CD8-positive, alpha-beta memory T cell (primary cell): ENCODE measurements at regions not wholly inside any gene's neighbourhood (a gene's known extent, or its start where the extent isn't known, plus 50 kb on each side); places are given as distances from the start of the nearest gene placed in this dataset.
"Not testable (repeated sequence)": the region's sequence is repeated elsewhere in the genome, so short reads cannot be mapped to it uniquely, and the experiment has no call there.

Experiments used
- CTCF ChIA-PET: fragments of 350-600 bp; sonication (Branson Sonifier 250); formaldehyde crosslinking; loops from one replicate; lab custom pipeline; 2021; ENCODE audit warnings: antibody characterized with exemption; lab: Charles Lee
- POLR2A ChIA-PET: fragments of 350-600 bp; sonication (Branson Sonifier 250); formaldehyde crosslinking; loops from one replicate; lab custom pipeline; 2021; ENCODE audit warnings: antibody characterized with exemption; lab: Charles Lee
- DNase-seq, 5 donors: peaks; one replicate each; pipeline versions ENCODE4 v3.0.0 to v3.0.0-alpha.2; 2020 to 2022; ENCODE audit warnings: mixed read lengths in 1 of 5
- H3K27ac ChIP-seq: one replicate; pipeline ENCODE4 v1.7.0; 2013; ENCODE audit warnings: low read depth, mild to moderate bottlenecking, low read length, moderate library complexity
- H3K27me3 ChIP-seq: 2 replicates; pipeline ENCODE4 v1.7.0; 2013; ENCODE audit warnings: low read length, mild to moderate bottlenecking; ENCODE audit not compliant: insufficient read depth, poor library complexity, severe bottlenecking
- H3K36me3 ChIP-seq: 2 replicates; pipeline ENCODE4 v1.7.0; 2013; ENCODE audit warnings: mild to moderate bottlenecking, low read length, moderate library complexity; ENCODE audit not compliant: insufficient read depth
- H3K4me1 ChIP-seq: 2 replicates; pipeline ENCODE4 v1.7.0; 2013; ENCODE audit warnings: mild to moderate bottlenecking, low read length, moderate library complexity; ENCODE audit not compliant: insufficient read depth
- H3K4me3 ChIP-seq: 2 replicates; pipeline ENCODE4 v1.7.0; 2013; ENCODE audit warnings: mild to moderate bottlenecking, low read length
- H3K9me3 ChIP-seq: 2 replicates; pipeline ENCODE4 v1.7.0; 2013; ENCODE audit warnings: mild to moderate bottlenecking, low read length
- H3K27ac Mint-ChIP-seq, 8 donors: one replicate each; pipeline ENCODE4 v1.8.0; 2020 to 2021; ENCODE audit warnings: mixed read lengths in 8 of 8, mild to moderate bottlenecking in 6 of 8, inconsistent platforms in 3 of 8, moderate library complexity in 3 of 8
- H3K27me3 Mint-ChIP-seq, 2 donors: one replicate each; pipeline ENCODE4 v1.8.0; 2020 to 2021; ENCODE audit warnings: mixed read lengths in 2 of 2, mild to moderate bottlenecking in 1 of 2, moderate library complexity in 1 of 2
- H3K36me3 Mint-ChIP-seq, 3 donors: one replicate each; pipeline ENCODE4 v1.8.0; 2020 to 2021; ENCODE audit warnings: mixed read lengths in 3 of 3, inconsistent platforms in 1 of 3, mild to moderate bottlenecking in 1 of 3
- H3K4me1 Mint-ChIP-seq, 3 donors: one replicate each; pipeline ENCODE4 v1.8.0; 2020 to 2021; ENCODE audit warnings: mixed read lengths in 3 of 3, inconsistent platforms in 1 of 3, mild to moderate bottlenecking in 1 of 3
- H3K4me3 Mint-ChIP-seq, 7 donors: one replicate each; pipeline ENCODE4 v1.8.0; 2020 to 2021; ENCODE audit warnings: mixed read lengths in 7 of 7, mild to moderate bottlenecking in 6 of 7, moderate library complexity in 4 of 7, inconsistent platforms in 2 of 7
- H3K9me3 Mint-ChIP-seq, 5 donors: one replicate each; pipeline ENCODE4 v1.8.0; 2020 to 2022; ENCODE audit warnings: mixed read lengths in 5 of 5, mild to moderate bottlenecking in 3 of 5, moderate library complexity in 2 of 5, inconsistent platforms in 1 of 5

DNA sequence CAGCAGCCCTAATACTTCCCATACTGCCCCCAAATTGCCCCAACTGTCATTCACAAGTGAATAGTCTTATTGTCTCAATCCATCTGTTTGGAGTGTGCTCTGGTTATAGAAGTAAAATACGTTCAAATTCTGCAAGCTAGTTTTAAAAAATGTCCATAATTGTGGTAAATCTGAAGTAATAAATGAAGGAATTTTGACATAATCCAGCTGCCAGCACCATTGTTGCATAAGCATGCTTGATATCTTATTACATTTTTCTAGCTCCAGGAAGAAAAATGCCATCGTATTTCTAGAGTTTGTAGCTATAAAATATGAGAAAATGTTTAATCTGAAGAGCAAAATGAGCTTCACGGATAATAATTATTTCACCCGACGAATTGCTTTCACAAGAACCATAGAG lies 664.7 kb downstream of the RFPL4B start:
- ChIA-PET POLR2A (no interaction called here), CTCF (no interaction called here)
- no peaks in the 10 kb centered on the region for H3K36me3 ChIP-seq
- H3K4me1 ChIP-seq: no peaks in the 10 kb centered on the region
- H3K9me3 Mint-ChIP-seq: peaks cover 0 to 3% (median 2%) of the 10 kb centered on the region in 5 donors
- no peaks in the 10 kb centered on the region for H3K36me3 Mint-ChIP-seq
- no peaks in the 10 kb centered on the region for H3K27me3 ChIP-seq
- no peaks in the 10 kb centered on the region for H3K9me3 ChIP-seq
- H3K4me3 ChIP-seq: no peak overlapping the region
- no peak overlapping the region for H3K4me3 Mint-ChIP-seq
- H3K27ac Mint-ChIP-seq: no peak overlapping the region
- H3K4me1 Mint-ChIP-seq: no peaks in the 10 kb centered on the region
- no peaks in the 10 kb centered on the region for H3K27me3 Mint-ChIP-seq
- H3K27ac ChIP-seq: no peak overlapping the region
- no peak for DNase-seq

DNA sequence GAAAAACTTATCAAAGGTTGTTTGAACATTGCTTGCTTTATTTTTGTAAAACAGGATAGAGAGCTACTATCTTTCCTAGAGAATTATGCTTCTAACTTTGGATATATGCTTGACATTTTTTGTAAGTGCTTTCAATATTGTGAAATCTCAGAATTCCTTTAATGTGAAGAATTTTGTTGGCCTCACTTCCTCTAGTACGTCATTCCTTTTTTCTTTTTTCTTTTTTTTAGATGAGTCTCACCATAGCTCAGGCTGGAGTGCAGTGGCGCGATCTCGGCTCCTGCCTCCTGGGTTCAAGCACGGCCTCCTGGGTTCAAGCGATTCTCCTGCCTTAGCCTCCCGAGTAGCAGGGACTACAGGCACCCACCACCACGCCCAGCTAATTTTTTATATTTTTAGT lies 668.1 kb downstream of the RFPL4B start:
- Mint-ChIP-seq H3K4me3 (no peak overlapping the region), H3K27ac (no peak overlapping the region), H3K36me3 (no peaks in the 10 kb centered on the region), H3K27me3 (no peaks in the 10 kb centered on the region), H3K4me1 (no peaks in the 10 kb centered on the region), H3K9me3 (peaks cover 2 to 12% (median 3%) of the 10 kb centered on the region in 5 donors)
- Histone ChIP-seq H3K36me3 (no peaks in the 10 kb centered on the region), H3K9me3 (no peaks in the 10 kb centered on the region), H3K4me1 (no peaks in the 10 kb centered on the region), H3K27ac (no peak overlapping the region), H3K4me3 (no peak overlapping the region), H3K27me3 (no peaks in the 10 kb centered on the region)
- ChIA-PET CTCF (no interaction called here), POLR2A (no interaction called here)
- DNase-seq: no peak

- no peak overlapping the region for H3K4me3 ChIP-seq
- no peak overlapping the region for H3K27ac Mint-ChIP-seq
- peaks cover 2 to 12% (median 4%) of the 10 kb centered on the region in 5 donors for H3K9me3 Mint-ChIP-seq
- no peaks in the 10 kb centered on the region for H3K27me3 ChIP-seq
- no peaks in the 10 kb centered on the region for H3K4me1 ChIP-seq
- POLR2A ChIA-PET: no interaction called here
- H3K27me3 Mint-ChIP-seq: no peaks in the 10 kb centered on the region
- no peaks in the 10 kb centered on the region for H3K36me3 Mint-ChIP-seq
- no peak overlapping the region for H3K27ac ChIP-seq
- DNase-seq: no peak
- H3K36me3 ChIP-seq: no peaks in the 10 kb centered on the region
- H3K9me3 ChIP-seq: no peaks in the 10 kb centered on the region
- CTCF ChIA-PET: no interaction called here
- no peak overlapping the region for H3K4me3 Mint-ChIP-seq
- no peaks in the 10 kb centered on the region for H3K4me1 Mint-ChIP-seq
Observed at GRCh38 chr6:113017353-113017752, 670.2 kb downstream of the RFPL4B start.

DNA sequence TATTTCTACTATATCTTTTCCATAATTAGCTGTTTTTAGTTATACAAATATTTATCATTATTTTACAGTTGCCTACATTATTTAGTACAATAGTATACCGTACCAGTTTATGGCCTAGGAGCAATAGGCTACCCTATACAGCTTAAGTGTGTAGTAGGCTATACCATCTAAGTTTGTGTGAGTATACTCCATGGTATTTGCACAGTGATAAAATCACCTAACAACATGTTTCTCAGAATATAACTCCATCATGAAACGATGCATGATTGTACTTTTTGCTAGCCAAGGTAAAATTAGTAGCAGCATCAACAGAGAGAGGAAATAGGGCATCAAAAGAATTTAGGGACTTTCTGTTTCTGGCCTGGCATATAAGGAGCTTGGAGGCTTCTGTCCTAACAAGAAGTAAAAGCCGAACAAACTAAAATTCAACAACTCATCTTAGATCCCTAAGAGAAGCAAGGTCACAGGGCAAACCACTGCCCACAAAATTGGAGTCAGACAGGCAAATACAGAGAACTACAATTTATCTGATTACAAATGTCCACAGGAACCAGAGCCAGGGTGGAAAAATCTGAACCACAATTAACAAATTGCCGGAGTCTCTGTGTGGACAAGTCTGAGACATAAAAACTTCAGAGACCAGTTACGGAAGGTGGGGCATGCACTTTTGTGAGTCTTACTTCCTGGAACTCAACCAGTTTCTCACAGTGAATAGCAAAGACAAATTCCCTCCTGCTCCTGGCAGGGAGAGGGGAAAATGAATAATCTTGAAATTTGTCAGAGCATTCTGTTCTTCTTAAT lies 671.4 kb downstream of the RFPL4B start:
- H3K4me3 Mint-ChIP-seq: no peak overlapping the region
- Histone ChIP-seq H3K9me3 (no peaks in the 10 kb centered on the region), H3K36me3 (no peaks in the 10 kb centered on the region), H3K4me1 (no peaks in the 10 kb centered on the region), H3K4me3 (no peak overlapping the region), H3K27me3 (no peaks in the 10 kb centered on the region), H3K27ac (no peak overlapping the region)
- ChIA-PET CTCF (no interaction called here), POLR2A (no interaction called here)
- no peak overlapping the region for H3K27ac Mint-ChIP-seq
- no peak for DNase-seq
- H3K36me3 Mint-ChIP-seq: no peaks in the 10 kb centered on the region
- H3K9me3 Mint-ChIP-seq: peaks cover 2 to 12% (median 4%) of the 10 kb centered on the region in 5 donors
- H3K4me1 Mint-ChIP-seq: no peaks in the 10 kb centered on the region
- H3K27me3 Mint-ChIP-seq: no peaks in the 10 kb centered on the region

GRCh38 chr6:113019176-113019575 lies 672.0 kb downstream of the RFPL4B start:
- H3K27me3 Mint-ChIP-seq: no peaks in the 10 kb centered on the region
- Histone ChIP-seq H3K27me3 (no peaks in the 10 kb centered on the region), H3K36me3 (no peaks in the 10 kb centered on the region), H3K9me3 (no peaks in the 10 kb centered on the region), H3K27ac (no peak overlapping the region), H3K4me3 (no peak overlapping the region), H3K4me1 (no peaks in the 10 kb centered on the region)
- CTCF ChIA-PET: no interaction called here
- peaks cover 0 to 12% (median 4%) of the 10 kb centered on the region in 5 donors for H3K9me3 Mint-ChIP-seq
- no peaks in the 10 kb centered on the region for H3K4me1 Mint-ChIP-seq
- no peak overlapping the region for H3K4me3 Mint-ChIP-seq
- H3K36me3 Mint-ChIP-seq: no peaks in the 10 kb centered on the region
- DNase-seq: no peak
- no peak overlapping the region for H3K27ac Mint-ChIP-seq
- POLR2A ChIA-PET: no interaction called here

DNA sequence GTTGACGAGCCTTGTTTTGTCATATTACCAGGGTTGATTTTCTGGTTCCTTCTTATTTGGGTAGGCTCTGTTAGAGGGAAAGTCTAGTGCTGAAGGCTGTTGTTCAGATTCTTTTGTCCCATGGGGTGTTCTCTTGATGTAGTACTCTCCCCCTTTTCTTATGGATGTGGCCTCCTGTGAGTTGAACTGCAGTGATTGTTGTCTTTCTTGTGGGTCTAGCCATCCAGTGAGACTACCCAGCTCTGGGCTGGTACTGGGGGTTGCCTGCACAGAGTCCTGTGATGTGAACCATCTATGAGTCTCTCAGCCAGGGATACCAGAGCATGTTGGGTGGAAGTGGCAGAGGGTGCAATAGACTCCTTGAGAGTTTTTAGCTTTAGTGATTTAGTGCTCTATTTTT lies 680.6 kb downstream of the RFPL4B start:
- H3K36me3 Mint-ChIP-seq: no peaks in the 10 kb centered on the region
- ChIA-PET CTCF (no interaction called here), POLR2A (no interaction called here)
- Histone ChIP-seq H3K27me3 (no peaks in the 10 kb centered on the region), H3K27ac (no peak overlapping the region), H3K36me3 (no peaks in the 10 kb centered on the region), H3K4me3 (no peak overlapping the region), H3K4me1 (no peaks in the 10 kb centered on the region), H3K9me3 (no peaks in the 10 kb centered on the region)
- H3K4me3 Mint-ChIP-seq: no peak overlapping the region
- H3K27ac Mint-ChIP-seq: no peak overlapping the region
- no peak for DNase-seq
- no peaks in the 10 kb centered on the region for H3K27me3 Mint-ChIP-seq
- H3K9me3 Mint-ChIP-seq: peaks cover 0 to 2% (median 0%) of the 10 kb centered on the region in 5 donors
- no peaks in the 10 kb centered on the region for H3K4me1 Mint-ChIP-seq

- H3K9me3 ChIP-seq, POLR2A ChIA-PET, DNase-seq, H3K4me3 ChIP-seq, H3K27me3 Mint-ChIP-seq, H3K27ac ChIP-seq, H3K4me1 Mint-ChIP-seq, H3K36me3 ChIP-seq, H3K27ac Mint-ChIP-seq, H3K9me3 Mint-ChIP-seq, H3K4me1 ChIP-seq, CTCF ChIA-PET, H3K27me3 ChIP-seq, H3K36me3 Mint-ChIP-seq, H3K4me3 Mint-ChIP-seq: not testable (repeated sequence)
Observed at GRCh38 chr6:113029161-113029560, 682.0 kb downstream of the RFPL4B start.

GRCh38 chr6:113031591-113032238 lies 684.6 kb downstream of the RFPL4B start:
- H3K27me3 ChIP-seq: no peaks in the 10 kb centered on the region
- H3K4me3 ChIP-seq: no peak overlapping the region
- H3K9me3 ChIP-seq: no peaks in the 10 kb centered on the region
- H3K4me1 ChIP-seq: no peaks in the 10 kb centered on the region
- DNase-seq: no peak
- H3K27ac Mint-ChIP-seq: no peak overlapping the region
- H3K4me1 Mint-ChIP-seq: no peaks in the 10 kb centered on the region
- POLR2A ChIA-PET: no interaction called here
- peaks cover 0 to 9% (median 0%) of the 10 kb centered on the region in 5 donors for H3K9me3 Mint-ChIP-seq
- CTCF ChIA-PET: no interaction called here
- H3K27me3 Mint-ChIP-seq: no peaks in the 10 kb centered on the region
- H3K36me3 Mint-ChIP-seq: no peaks in the 10 kb centered on the region
- no peak overlapping the region for H3K4me3 Mint-ChIP-seq
- H3K36me3 ChIP-seq: no peaks in the 10 kb centered on the region
- H3K27ac ChIP-seq: no peak overlapping the region
